H1 (cell line): ENCODE measurements at regions not wholly inside any gene's neighbourhood (a gene's known extent, or its start where the extent isn't known, plus 50 kb on each side); places are given as distances from the start of the nearest gene placed in this dataset.

Experiments
- CTCF ChIA-PET: fragments of 300-600 bp; sonication (Branson Sonifier 250); formaldehyde crosslinking; loops from one replicate; lab custom pipeline; 2021; ENCODE audit not compliant: partially characterized antibody; lab: Charles Lee
- POLR2A ChIA-PET: fragments of 300-600 bp; sonication (Branson Sonifier 250); formaldehyde crosslinking; loops from one replicate; lab custom pipeline; 2021; ENCODE audit warnings: inconsistent platforms; ENCODE audit not compliant: partially characterized antibody; lab: Charles Lee
- DNase-seq, 2 experiments: peaks; one replicate each; pipeline versions ENCODE4 v3.0.0 to v3.0.0-alpha.2; 2010 to 2022; ENCODE audit warnings: low spot score in 2 of 2, low read depth in 1 of 2, mixed read lengths in 1 of 2
- FAIRE-seq: peaks from 2 replicates; lab custom pipeline; 2011; peaks lifted over from hg19 to GRCh38; lab: Jason Lieb, UNC
- H2AFZ ChIP-seq: 2 replicates; pipeline ENCODE4 v1.8.1; 2012; ENCODE audit warnings: low read length, inconsistent platforms
- H2AK5ac ChIP-seq: 2 replicates; pipeline ENCODE4 v1.6.1; 2013; ENCODE audit warnings: low read depth, low read length
- H2BK120ac ChIP-seq: replicated peaks from 2 replicates; pipeline ENCODE3; 2013; ENCODE audit warnings: low read depth, low read length, inconsistent platforms
- H2BK12ac ChIP-seq: 2 replicates; pipeline ENCODE4 v1.6.1; 2013; ENCODE audit warnings: low read depth, low read length
- H2BK15ac ChIP-seq: 2 replicates; pipeline ENCODE4 v1.6.1; 2013; ENCODE audit warnings: low read length
- H2BK20ac ChIP-seq: 2 replicates; pipeline ENCODE4 v1.6.1; 2013; ENCODE audit warnings: low read length
- H2BK5ac ChIP-seq: 2 replicates; pipeline ENCODE4 v1.6.1; 2013; ENCODE audit warnings: low read depth, low read length
- H3K14ac ChIP-seq: 2 replicates; pipeline ENCODE4 v1.6.1; 2013; ENCODE audit warnings: inconsistent platforms; ENCODE audit not compliant: insufficient read length
- H3K18ac ChIP-seq: 2 replicates; pipeline ENCODE4 v1.6.1; 2013; ENCODE audit warnings: low read length; ENCODE audit errors: extremely low read depth
- H3K23ac ChIP-seq: 2 replicates; pipeline ENCODE4 v1.6.1; 2013; ENCODE audit warnings: inconsistent platforms; ENCODE audit not compliant: insufficient read length
- H3K23me2 ChIP-seq: 2 replicates; pipeline ENCODE4 v1.6.1; 2013; ENCODE audit warnings: low read depth, low read length
- H3K27ac ChIP-seq: 2 replicates; pipeline ENCODE4 v1.6.1; 2011; ENCODE audit warnings: low read depth, low read length, inconsistent platforms
- H3K27me3 ChIP-seq, 4 experiments: replicated peaks in 1 of 4; 1 replicate in 1 of 4; 2 replicates in 3 of 4; pipeline versions ENCODE4 v1.6.1 to v1.8.1; 2011 to 2013; ENCODE audit warnings: low read length in 3 of 4, mild to moderate bottlenecking in 3 of 4, inconsistent platforms in 2 of 4, mixed read lengths in 2 of 4, moderate library complexity in 1 of 4; ENCODE audit not compliant: control insufficient read depth in 3 of 4, insufficient read depth in 3 of 4; ENCODE audit errors: extremely low read depth in 1 of 4
- H3K36me3 ChIP-seq, 4 experiments: 2 replicates each; pipeline versions ENCODE4 v1.6.1 to v1.8.1; 2011 to 2013; ENCODE audit warnings: mild to moderate bottlenecking in 4 of 4, low read length in 3 of 4, moderate library complexity in 2 of 4, control low read depth in 1 of 4, inconsistent platforms in 1 of 4; ENCODE audit not compliant: insufficient read depth in 4 of 4, control insufficient read depth in 2 of 4
- H3K4ac ChIP-seq: replicated peaks from 2 replicates; pipeline ENCODE3; 2013; ENCODE audit warnings: low read length, low read depth, mixed read lengths, inconsistent platforms; ENCODE audit not compliant: insufficient read length
- H3K4me1 ChIP-seq, 4 experiments: replicated peaks in 1 of 4; 1 replicate in 1 of 4; 2 replicates in 3 of 4; pipeline versions ENCODE4 v1.6.1 to v1.8.1; 2011 to 2013; ENCODE audit warnings: low read length in 3 of 4, inconsistent platforms in 2 of 4, mixed read lengths in 1 of 4; ENCODE audit not compliant: insufficient read depth in 4 of 4, control insufficient read depth in 3 of 4
- H3K4me2 ChIP-seq, 2 experiments: 2 replicates each; pipeline versions ENCODE4 v1.6.1 to v1.8.1; 2011 to 2013; ENCODE audit warnings: low read depth in 2 of 2, low read length in 2 of 2, control low read depth in 1 of 2, inconsistent platforms in 1 of 2, mild to moderate bottlenecking in 1 of 2; ENCODE audit not compliant: insufficient read depth in 1 of 2
- H3K4me3 ChIP-seq, 4 experiments: fragments of 200-600, 300-600 bp in 1 of 4; sonication (generic), shearing (Covaris generic), sonication (Bioruptor Twin) in 1 of 4; 2 replicates each; pipeline versions ENCODE4 v1.5.1 to v1.8.1; 2011 to 2016; ENCODE audit warnings: low read length in 4 of 4, low read depth in 3 of 4, control low read depth in 2 of 4, inconsistent platforms in 2 of 4, mild to moderate bottlenecking in 2 of 4, mixed read lengths in 1 of 4, moderate library complexity in 1 of 4; ENCODE audit not compliant: insufficient read depth in 2 of 4; ENCODE audit errors: extremely low read depth in 1 of 4
- H3K56ac ChIP-seq: replicated peaks from 2 replicates; pipeline ENCODE3; 2013; ENCODE audit warnings: low read depth, mild to moderate bottlenecking, mixed read lengths, low read length, inconsistent platforms; ENCODE audit not compliant: insufficient read length
- H3K79me1 ChIP-seq: 2 replicates; pipeline ENCODE4 v1.6.1; 2013; ENCODE audit warnings: low read depth, low read length, control low read depth
- H3K79me2 ChIP-seq, 2 experiments: 2 replicates each; pipeline versions ENCODE4 v1.6.1 to v1.8.1; 2012 to 2013; ENCODE audit warnings: low read length in 2 of 2, mild to moderate bottlenecking in 2 of 2, inconsistent platforms in 1 of 2; ENCODE audit not compliant: insufficient read depth in 2 of 2, control insufficient read depth in 1 of 2
- H3K9ac ChIP-seq, 4 experiments: replicated peaks in 1 of 4; 1 replicate in 1 of 4; 2 replicates in 3 of 4; pipeline versions ENCODE4 v1.6.1 to v1.8.1; 2011 to 2013; ENCODE audit warnings: low read depth in 3 of 4, low read length in 3 of 4, control low read depth in 2 of 4, mild to moderate bottlenecking in 2 of 4, moderate library complexity in 2 of 4, inconsistent platforms in 1 of 4; ENCODE audit errors: extremely low read depth in 1 of 4
- H3K9me3 ChIP-seq, 2 experiments: 2 replicates each; pipeline versions ENCODE4 v1.6.1 to v1.8.1; 2012 to 2013; ENCODE audit warnings: mild to moderate bottlenecking in 2 of 2, moderate library complexity in 2 of 2, control low read depth in 1 of 2, inconsistent platforms in 1 of 2, low read depth in 1 of 2, low read length in 1 of 2, mixed read lengths in 1 of 2; ENCODE audit not compliant: insufficient read depth in 2 of 2
- H4K20me1 ChIP-seq, 2 experiments: replicated peaks in 1 of 2; 2 replicates each; pipeline versions ENCODE3 to v1.8.1; 2011 to 2013; ENCODE audit warnings: inconsistent platforms in 2 of 2, low read length in 2 of 2, mild to moderate bottlenecking in 1 of 2; ENCODE audit not compliant: insufficient read depth in 2 of 2, control insufficient read depth in 1 of 2
- H4K5ac ChIP-seq: 2 replicates; pipeline ENCODE4 v1.6.1; 2013; ENCODE audit warnings: low read length, low read depth, mixed read lengths, inconsistent platforms; ENCODE audit not compliant: insufficient read length
- H4K8ac ChIP-seq: 2 replicates; pipeline ENCODE4 v1.8.0; 2013; ENCODE audit warnings: mild to moderate bottlenecking, moderate library complexity, low read length, inconsistent platforms; ENCODE audit not compliant: insufficient read depth; ENCODE audit errors: extremely low read depth
- H4K91ac ChIP-seq: replicated peaks from 2 replicates; pipeline ENCODE3; 2013; ENCODE audit warnings: low read length, mixed read lengths, inconsistent platforms; ENCODE audit not compliant: insufficient read length
- ASH2L ChIP-seq: fragments of 200-600, 300-600 bp; sonication (generic); IDR thresholded peaks from one replicate; pipeline ENCODE4 v1.7.1; 2017; ENCODE audit warnings: low read length
- CHD1 ChIP-seq: IDR thresholded peaks from 2 replicates; pipeline ENCODE4 v1.6.1; 2012; ENCODE audit warnings: low read depth, low read length, improper control_type of control experiment
- GTF2F1 ChIP-seq: IDR thresholded peaks from 2 replicates; pipeline ENCODE4 v1.6.1; 2012; ENCODE audit warnings: low read depth, low read length, improper control_type of control experiment, borderline replicate concordance
- KDM4A ChIP-seq: IDR thresholded peaks from one replicate; pipeline ENCODE4 v1.7.1; 2012; ENCODE audit warnings: low read depth, mild to moderate bottlenecking, moderate library complexity, low read length, inconsistent platforms; ENCODE audit not compliant: severe bottlenecking
- RNF2 ChIP-seq: fragments of 200-900, 300-1000 bp; sonication (generic); IDR thresholded peaks from 2 replicates; pipeline ENCODE4 v1.7.1; 2016; ENCODE audit warnings: borderline replicate concordance, low read depth, mild to moderate bottlenecking, antibody characterized with exemption, low read length; ENCODE audit not compliant: poor library complexity, severe bottlenecking; ENCODE audit errors: missing control alignments
- RXRA ChIP-seq: IDR thresholded peaks from 2 replicates; pipeline ENCODE4 v1.6.1; 2011; ENCODE audit warnings: low read depth, mild to moderate bottlenecking, low read length, moderate library complexity; ENCODE audit not compliant: insufficient read depth
- SAP30 ChIP-seq: fragments of 300-600 bp; sonication (generic); IDR thresholded peaks from 2 replicates; pipeline ENCODE4 v1.7.1; 2012; ENCODE audit warnings: low read length, moderate library complexity, mild to moderate bottlenecking, inconsistent platforms; ENCODE audit not compliant: insufficient read depth, insufficient replicate concordance
- TCF12 ChIP-seq: IDR thresholded peaks from 2 replicates; pipeline ENCODE4 v1.6.1; 2011; ENCODE audit warnings: low read depth, mild to moderate bottlenecking, low read length
- YY1 ChIP-seq: IDR thresholded peaks from 2 replicates; pipeline ENCODE4 v1.6.1; 2011; ENCODE audit warnings: low read depth, mild to moderate bottlenecking, low read length
- WGBS, 2 experiments: shearing (Covaris generic) in 1 of 2; methylation state at CpG; one replicate each; pipeline versions ENCODE4 v1.1.6 to v1.1.7; 2013 to 2015; ENCODE audit warnings: low lambda C conversion rate in 2 of 2, mixed read lengths in 2 of 2, inconsistent platforms in 1 of 2, low coverage in 1 of 2, missing lambda C conversion rate in 1 of 2; ENCODE audit not compliant: insufficient replicate concordance in 2 of 2, insufficient coverage in 1 of 2, insufficient read length in 1 of 2; ENCODE audit errors: extremely low coverage in 1 of 2, missing lambda C conversion rate in 1 of 2; 5-methylcytosine and 5-hydroxymethylcytosine counted together
- TF ChIP-seq, protein P1 (sequence below): IDR thresholded peaks from 2 replicates; pipeline ENCODE4 v1.6.1; 2011; ENCODE audit warnings: low read depth, mild to moderate bottlenecking, low read length; ENCODE audit not compliant: insufficient read depth
- TF ChIP-seq, protein P2 (sequence below): IDR thresholded peaks from 2 replicates; pipeline ENCODE4 v1.6.1; 2012; ENCODE audit warnings: inconsistent platforms

DNA sequence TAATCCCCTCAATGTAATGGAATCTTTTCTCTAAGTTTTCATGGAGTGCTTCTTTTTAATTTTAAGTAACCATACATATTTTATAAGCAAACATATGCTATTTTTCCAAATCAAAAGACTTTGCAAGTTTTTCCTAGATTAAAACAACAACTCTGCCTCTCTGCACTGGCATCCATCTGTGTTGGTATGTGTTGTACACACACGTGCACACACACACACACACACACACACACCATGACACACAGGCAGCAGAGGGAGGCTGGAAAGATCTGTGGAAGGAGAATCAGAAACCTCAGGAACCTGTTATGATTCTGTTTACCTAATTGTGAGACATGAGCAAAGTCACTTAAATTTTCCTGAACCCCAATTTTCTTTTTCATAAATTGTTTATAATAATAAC, 295.0 kb upstream of the PRDM1 start:
- no peak overlapping the region for H2BK12ac ChIP-seq
- H2AFZ ChIP-seq = no peak overlapping the region
- no peak overlapping the region for H2BK15ac ChIP-seq
- peaks cover 0 to 2% (median 0%) of the 10 kb centered on the region in 4 experiments; a peak in 1 of 7 replicates for H3K4me1 ChIP-seq
- H3K4me2 ChIP-seq = no peak overlapping the region
- no peak overlapping the region for H3K4me3 ChIP-seq
- H2AK5ac ChIP-seq = no peak overlapping the region
- no peak overlapping the region for H4K91ac ChIP-seq
- no peak overlapping the region for H3K56ac ChIP-seq
- no peak overlapping the region for H3K23ac ChIP-seq
- H4K8ac ChIP-seq = no peak overlapping the region
- TF ChIP-seq SAP30 = no peak
- TF ChIP-seq, protein P1, sequence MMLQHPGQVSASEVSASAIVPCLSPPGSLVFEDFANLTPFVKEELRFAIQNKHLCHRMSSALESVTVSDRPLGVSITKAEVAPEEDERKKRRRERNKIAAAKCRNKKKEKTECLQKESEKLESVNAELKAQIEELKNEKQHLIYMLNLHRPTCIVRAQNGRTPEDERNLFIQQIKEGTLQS = no peak
- no peak for TF ChIP-seq CHD1
- TF ChIP-seq ASH2L = no peak
- TF ChIP-seq RXRA = no peak
- TF ChIP-seq, protein P2, sequence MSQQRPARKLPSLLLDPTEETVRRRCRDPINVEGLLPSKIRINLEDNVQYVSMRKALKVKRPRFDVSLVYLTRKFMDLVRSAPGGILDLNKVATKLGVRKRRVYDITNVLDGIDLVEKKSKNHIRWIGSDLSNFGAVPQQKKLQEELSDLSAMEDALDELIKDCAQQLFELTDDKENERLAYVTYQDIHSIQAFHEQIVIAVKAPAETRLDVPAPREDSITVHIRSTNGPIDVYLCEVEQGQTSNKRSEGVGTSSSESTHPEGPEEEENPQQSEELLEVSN = no peak
- no peak for TF ChIP-seq RNF2
- no peak for TF ChIP-seq YY1
- no peak for TF ChIP-seq TCF12
- no peak for TF ChIP-seq GTF2F1
- no peak for TF ChIP-seq KDM4A
- H3K14ac ChIP-seq = no peak overlapping the region
- H3K9ac ChIP-seq = no peak overlapping the region
- no peaks in the 10 kb centered on the region for H3K79me1 ChIP-seq
- H3K27ac ChIP-seq = no peak overlapping the region
- POLR2A ChIA-PET = no interaction called here
- CTCF ChIA-PET = interaction anchor here (1.1 to 1.3 kb wide), 2 partner anchors 11 to 16 kb away, joined by 3 to 4 read pairs; no protein-coding TSS in a partner anchor
- no peak overlapping the region for H2BK20ac ChIP-seq
- no peak overlapping the region for H3K18ac ChIP-seq
- no peak for DNase-seq
- H4K20me1 ChIP-seq = no peaks in the 10 kb centered on the region
- H3K9me3 ChIP-seq = no peaks in the 10 kb centered on the region
- H3K23me2 ChIP-seq = no peaks in the 10 kb centered on the region
- H3K27me3 ChIP-seq = no peaks in the 10 kb centered on the region
- no peak overlapping the region for H2BK5ac ChIP-seq
- H3K36me3 ChIP-seq = no peaks in the 10 kb centered on the region
- H4K5ac ChIP-seq = no peak overlapping the region
- FAIRE-seq = no peak
- H3K4ac ChIP-seq = no peak overlapping the region
- no peaks in the 10 kb centered on the region for H3K79me2 ChIP-seq
- WGBS, 2 experiments = 89% methylated on average over 1 of the region's 1 CpG; no CpG with 5 or more reads in 1 of the 2 experiments
- no peak overlapping the region for H2BK120ac ChIP-seq
